Aorta (tissue), 5 donors: ENCODE measurements at regions not wholly inside any gene's neighbourhood (a gene's known extent, or its start where the extent isn't known, plus 50 kb on each side); places are given as distances from the start of the nearest gene placed in this dataset.

Source experiments
- ATAC-seq: fragments of 200-7000 bp; cut with Tn5 transposase; one replicate; pipeline ENCODE4 v1.9.1; 2022; ENCODE audit warnings: moderate library complexity; ENCODE audit not compliant: low FRiP score
- DNase-seq, 2 donors: peaks; one replicate each; pipeline ENCODE4 v3.0.0-alpha.2; 2020
- H3K27ac ChIP-seq, 2 donors: one replicate each; pipeline ENCODE4 v1.5.1; 2013; ENCODE audit warnings: low read length in 2 of 2, mild to moderate bottlenecking in 2 of 2, moderate library complexity in 2 of 2, control low read depth in 1 of 2, inconsistent platforms in 1 of 2, low read depth in 1 of 2
- H3K27me3 ChIP-seq, 2 donors: one replicate each; pipeline ENCODE4 v1.6.1; 2013; ENCODE audit warnings: control low read depth in 1 of 2, low read length in 1 of 2, mild to moderate bottlenecking in 1 of 2, moderate library complexity in 1 of 2; ENCODE audit not compliant: insufficient read depth in 2 of 2, control insufficient read depth in 1 of 2
- H3K36me3 ChIP-seq, 2 donors: one replicate each; pipeline ENCODE4 v1.6.1; 2013; ENCODE audit warnings: control low read depth in 1 of 2, low read length in 1 of 2, mild to moderate bottlenecking in 1 of 2; ENCODE audit not compliant: insufficient read depth in 2 of 2, control insufficient read depth in 1 of 2
- H3K4me1 ChIP-seq, 2 donors: one replicate each; pipeline ENCODE4 v1.6.1; 2013; ENCODE audit warnings: low read length in 2 of 2, control low read depth in 1 of 2, mild to moderate bottlenecking in 1 of 2, moderate library complexity in 1 of 2; ENCODE audit not compliant: insufficient read depth in 2 of 2, control insufficient read depth in 1 of 2
- H3K4me3 ChIP-seq, 2 donors: one replicate each; pipeline ENCODE4 v1.5.1; 2013; ENCODE audit warnings: low read length in 2 of 2, control low read depth in 1 of 2, mild to moderate bottlenecking in 1 of 2
- H3K9me3 ChIP-seq: one replicate; pipeline ENCODE4 v1.6.1; 2013; ENCODE audit warnings: mild to moderate bottlenecking, low read length; ENCODE audit not compliant: control insufficient read depth
- WGBS, 2 donors: extraction: QIAGEN DNeasy Blood & Tissue Kit; methylation state at CpG; one replicate each; pipeline ENCODE4 v1.1.7; 2013; 5-methylcytosine and 5-hydroxymethylcytosine counted together
- intact Hi-C, 2 donors: fragments of 100-400 bp; cut with DNase I; formaldehyde crosslinking; loops; one replicate each; pipeline versions ENCODE4 v1.14.2 to v1.15.0; 2022
- donor health status: healthy with polysubstance abuse.
- donor health status: Bipolar disorder and iron deficiency.
- donor health status: DM: no; HTN: no; CAD: no.
- donor health status: DM: no; HTN: no; CAD: no.
- donor health status: DM: yes; HTN: yes; CAD: no.

DNA sequence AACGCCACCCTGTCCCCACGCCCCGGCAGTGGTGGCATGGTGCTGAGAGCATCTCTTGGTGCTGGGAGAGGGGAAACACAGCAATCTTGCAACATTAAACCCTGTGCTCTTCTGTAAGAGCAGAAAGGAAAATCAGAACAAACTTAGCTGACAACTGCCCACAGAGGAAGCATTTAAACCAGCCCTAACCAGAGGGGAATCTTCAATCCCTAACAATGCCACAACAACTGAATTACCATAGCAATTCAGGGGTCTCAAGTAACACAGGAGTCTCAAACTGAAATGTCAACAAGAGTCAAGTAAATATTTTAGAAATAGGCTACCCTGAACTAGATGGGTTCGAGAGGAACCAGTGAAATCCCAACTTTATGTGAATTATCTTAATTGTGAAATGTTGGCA, 1983.6 kb downstream of the NCAM2 start:
- H3K27me3 ChIP-seq = no peaks in the 10 kb centered on the region
- no peak overlapping the region for H3K27ac ChIP-seq
- intact Hi-C loops = no loop called here
- WGBS, 2 donors = 67 to 76% methylated on average over 4 of the region's 4 CpGs
- DNase-seq (no peak), ATAC-seq (no peak)
- H3K9me3 ChIP-seq = peaks cover 3% of the 10 kb centered on the region
- H3K4me1 ChIP-seq = no peaks in the 10 kb centered on the region
- H3K4me3 ChIP-seq = no peak overlapping the region
- H3K36me3 ChIP-seq = no peaks in the 10 kb centered on the region

GRCh38 chr21:22993144-22993543, 1994.9 kb downstream of the NCAM2 start:
- Histone ChIP-seq H3K4me3 (no peak overlapping the region), H3K4me1 (no peaks in the 10 kb centered on the region), H3K36me3 (no peaks in the 10 kb centered on the region), H3K27me3 (no peaks in the 10 kb centered on the region), H3K27ac (no peak overlapping the region), H3K9me3 (no peaks in the 10 kb centered on the region)
- ATAC-seq = no peak
- intact Hi-C loops = no loop called here
- no peak for DNase-seq
- 79 to 82% methylated on average over 4 of the region's 4 CpGs for WGBS, 2 donors

- Histone ChIP-seq H3K27me3 (no peaks in the 10 kb centered on the region), H3K4me3 (no peak overlapping the region), H3K4me1 (no peaks in the 10 kb centered on the region), H3K36me3 (no peaks in the 10 kb centered on the region), H3K9me3 (no peaks in the 10 kb centered on the region), H3K27ac (no peak overlapping the region)
- intact Hi-C loops = no loop called here
- WGBS, 2 donors = 86 to 87% methylated on average over 14 of the region's 14 CpGs
- ATAC-seq (no peak), DNase-seq (no peak)
Observed at GRCh38 chr21:22993822-22994574, 1995.8 kb downstream of the NCAM2 start.

DNA sequence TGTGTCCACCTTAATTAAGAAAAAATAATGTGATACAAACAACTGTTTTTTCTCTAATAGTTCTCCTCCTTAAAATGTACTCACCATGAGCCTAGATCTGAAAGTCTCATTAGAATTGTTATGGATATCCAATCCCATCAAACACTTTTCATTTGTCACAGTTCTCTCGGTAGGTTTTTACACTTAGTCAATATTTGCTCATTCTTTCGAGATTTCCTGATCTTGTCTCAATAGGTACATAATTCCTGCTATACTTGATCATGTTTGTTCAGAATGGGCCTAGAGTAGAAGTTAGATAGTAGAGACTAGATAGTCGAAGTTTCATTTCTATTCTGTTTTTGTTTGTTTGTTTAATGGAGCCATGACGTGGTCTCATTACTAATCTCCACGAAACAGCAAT, 2005.7 kb downstream of the NCAM2 start:
- intact Hi-C loops = no loop called here
- H3K36me3 ChIP-seq = no peaks in the 10 kb centered on the region
- ATAC-seq (no peak), DNase-seq (no peak)
- 60 to 77% methylated on average over 5 of the region's 5 CpGs for WGBS, 2 donors
- no peaks in the 10 kb centered on the region for H3K27me3 ChIP-seq
- no peaks in the 10 kb centered on the region for H3K9me3 ChIP-seq
- no peak overlapping the region for H3K27ac ChIP-seq
- H3K4me3 ChIP-seq = no peak overlapping the region
- no peaks in the 10 kb centered on the region for H3K4me1 ChIP-seq

DNA sequence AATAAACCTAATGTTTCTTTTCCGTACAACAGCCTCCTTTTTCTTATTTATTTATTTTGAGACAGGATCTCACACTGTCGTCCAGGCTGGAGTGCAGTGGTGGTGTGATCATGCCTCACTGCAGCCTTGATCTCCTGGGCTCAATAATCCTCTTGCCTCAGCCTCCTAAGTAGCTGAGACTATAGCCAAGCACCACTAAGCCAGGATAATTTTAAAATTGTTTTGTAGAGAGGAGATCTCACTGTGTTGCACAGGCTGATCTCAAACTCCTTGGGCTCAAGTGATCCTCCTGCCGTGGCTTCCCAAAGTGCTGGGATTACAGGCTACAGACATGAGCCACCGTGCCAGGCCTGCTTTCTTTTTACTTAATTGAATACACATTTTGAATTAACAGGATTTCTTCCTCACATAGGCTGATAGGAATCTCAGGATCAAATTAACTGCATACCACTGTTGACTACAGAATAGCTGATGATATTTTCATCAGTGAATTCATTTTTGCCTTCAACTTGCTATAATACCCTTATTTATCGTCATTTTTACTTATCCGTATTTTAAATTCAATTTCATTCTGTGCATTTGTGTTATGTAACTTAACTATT, 2010.5 kb downstream of the NCAM2 start:
- WGBS, 2 donors = 49 to 70% methylated on average over 6 of the region's 6 CpGs
- no peak overlapping the region for H3K27ac ChIP-seq
- ATAC-seq = no peak
- no peaks in the 10 kb centered on the region for H3K27me3 ChIP-seq
- intact Hi-C loops = no loop called here
- DNase-seq = no peak
- H3K9me3 ChIP-seq = no peaks in the 10 kb centered on the region
- H3K4me1 ChIP-seq = no peaks in the 10 kb centered on the region
- H3K36me3 ChIP-seq = no peaks in the 10 kb centered on the region
- no peak overlapping the region for H3K4me3 ChIP-seq

GRCh38 chr21:23009360-23009759, 2011.2 kb downstream of the NCAM2 start:
- no peak for DNase-seq
- no peak for ATAC-seq
- Histone ChIP-seq H3K9me3 (no peaks in the 10 kb centered on the region), H3K27me3 (no peaks in the 10 kb centered on the region), H3K4me3 (no peak overlapping the region), H3K4me1 (no peaks in the 10 kb centered on the region), H3K36me3 (no peaks in the 10 kb centered on the region), H3K27ac (no peak overlapping the region)
- 53 to 54% methylated on average over 3 of the region's 3 CpGs for WGBS, 2 donors
- intact Hi-C loops = no loop called here

DNA sequence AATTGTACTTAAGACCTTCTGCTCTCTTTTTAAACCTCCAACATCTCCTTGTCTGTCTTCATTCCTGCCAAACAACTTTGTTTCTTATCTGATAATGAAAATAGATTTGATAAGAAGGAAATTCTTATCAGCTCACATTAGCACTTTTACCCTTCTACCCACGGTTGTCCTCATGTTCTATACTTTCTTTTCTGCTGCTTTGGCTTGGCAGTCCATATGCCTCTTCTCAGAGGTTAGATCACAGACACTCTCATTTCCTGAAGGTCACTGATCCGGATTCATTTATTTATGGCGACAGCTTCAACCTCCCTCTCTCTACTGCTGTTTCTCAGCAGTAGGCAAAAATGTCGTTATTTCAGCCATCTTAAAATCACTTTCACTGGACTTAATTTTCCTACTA, 2015.8 kb downstream of the NCAM2 start:
- Histone ChIP-seq H3K9me3 (no peaks in the 10 kb centered on the region), H3K27me3 (no peaks in the 10 kb centered on the region), H3K27ac (no peak overlapping the region), H3K4me1 (no peaks in the 10 kb centered on the region), H3K4me3 (no peak overlapping the region), H3K36me3 (no peaks in the 10 kb centered on the region)
- intact Hi-C loops = no loop called here
- 33 to 34% methylated on average over 4 of the region's 4 CpGs for WGBS, 2 donors
- ATAC-seq = no peak
- DNase-seq = no peak

- no peak overlapping the region for H3K27ac ChIP-seq
- 36 to 40% methylated on average over 4 of the region's 4 CpGs for WGBS, 2 donors
- H3K36me3 ChIP-seq = no peaks in the 10 kb centered on the region
- H3K9me3 ChIP-seq = no peaks in the 10 kb centered on the region
- DNase-seq = no peak
- no peak overlapping the region for H3K4me3 ChIP-seq
- no peak for ATAC-seq
- intact Hi-C loops = no loop called here
- H3K4me1 ChIP-seq = no peaks in the 10 kb centered on the region
- no peaks in the 10 kb centered on the region for H3K27me3 ChIP-seq
Observed at GRCh38 chr21:23016617-23017016, 2018.4 kb downstream of the NCAM2 start.

- Histone ChIP-seq H3K9me3 (no peaks in the 10 kb centered on the region), H3K27ac (no peak overlapping the region), H3K4me3 (no peak overlapping the region), H3K27me3 (no peaks in the 10 kb centered on the region), H3K4me1 (no peaks in the 10 kb centered on the region), H3K36me3 (no peaks in the 10 kb centered on the region)
- no peak for ATAC-seq
- no peak for DNase-seq
- intact Hi-C loops = no loop called here
Observed at GRCh38 chr21:23017989-23018388, 2019.8 kb downstream of the NCAM2 start.
